GM19468 (cell line): ENCODE measurements at regions not wholly inside any gene's neighbourhood (a gene's known extent, or its start where the extent isn't known, plus 50 kb on each side); places are given as distances from the start of the nearest gene placed in this dataset.

Experiments used
- ATAC-seq: cut with Tn5 transposase; IDR thresholded peaks from one replicate; pipeline ENCODE4 v1.9.1; 2021; ENCODE audit warnings: mild to moderate bottlenecking, moderate library complexity, moderate number of reproducible peaks; ENCODE audit not compliant: unreplicated experiment; ENCODE audit errors: extremely low read depth

DNA sequence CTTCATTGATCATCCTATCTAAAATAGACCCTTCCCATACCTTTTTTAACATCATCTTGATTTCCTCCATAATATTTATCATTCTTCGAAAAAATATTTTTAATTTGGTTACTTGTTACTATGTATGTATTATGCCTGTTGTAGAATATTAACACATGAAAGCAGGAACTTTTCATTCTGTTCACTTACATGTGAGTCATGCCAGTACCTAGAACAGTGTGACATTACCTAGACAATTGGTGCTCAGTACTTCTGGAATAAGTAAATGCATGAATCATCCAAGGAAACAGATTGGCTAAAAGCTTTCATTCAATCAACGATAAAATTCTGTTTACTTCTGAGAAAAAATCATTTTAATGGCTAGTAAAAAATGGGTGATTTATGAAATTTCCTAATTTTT lies 76.4 kb downstream of the CXXC4 start:
- ATAC-seq: no peak

DNA sequence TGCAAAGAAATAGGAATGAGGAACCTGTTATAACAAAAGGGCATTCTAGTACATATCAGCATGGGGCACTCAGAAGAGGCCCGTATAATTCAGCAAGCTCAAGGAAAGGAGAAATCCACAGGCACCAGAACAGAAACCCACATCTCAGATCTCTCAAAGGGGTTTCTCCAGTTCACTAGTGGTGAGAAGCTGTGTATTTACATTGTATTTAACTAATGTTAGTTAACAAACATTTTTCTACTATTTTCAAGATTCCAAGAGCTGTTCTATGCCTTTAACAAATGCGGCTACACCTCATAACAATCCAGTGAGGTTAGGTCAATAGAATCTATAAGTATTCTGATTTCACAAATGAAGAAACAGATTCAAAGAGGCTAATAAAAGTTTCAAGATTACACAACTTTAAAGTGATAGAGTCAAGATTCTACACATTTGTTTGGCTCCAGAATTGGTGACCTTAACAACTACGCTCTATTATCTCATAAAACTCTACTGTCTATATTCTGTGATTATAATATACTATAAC lies 77.3 kb downstream of the CXXC4 start:
- ATAC-seq: no peak

DNA sequence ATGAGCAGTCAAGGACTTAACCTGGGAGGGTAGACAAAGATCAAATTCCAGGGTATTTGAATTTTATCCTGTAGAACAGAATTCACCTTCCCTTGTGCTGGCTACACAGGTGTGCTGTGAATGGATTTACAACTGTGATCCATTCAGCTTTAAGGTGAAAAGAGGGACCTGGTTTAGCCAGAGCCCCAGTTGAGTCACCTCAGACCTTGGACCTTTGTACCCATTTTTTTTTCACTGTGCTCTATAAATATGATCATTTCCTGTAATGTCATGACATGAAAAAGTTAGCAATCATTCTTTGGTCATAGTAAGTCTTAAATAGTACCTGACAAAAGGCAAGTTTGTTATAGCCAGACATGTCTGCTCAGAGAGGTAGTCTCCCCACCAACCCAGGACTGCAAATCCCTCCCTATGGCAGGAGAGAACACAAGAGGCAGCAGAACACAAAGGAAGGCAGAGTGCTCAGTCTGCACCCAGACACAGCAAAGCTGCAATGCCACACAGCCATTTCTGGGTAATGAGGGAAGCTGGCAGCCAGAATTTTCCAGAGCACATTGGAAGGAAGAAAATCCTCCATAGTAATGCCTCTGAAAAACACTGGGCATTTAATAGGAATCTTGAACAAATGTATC lies 77.9 kb downstream of the CXXC4 start:
- ATAC-seq: no peak

DNA sequence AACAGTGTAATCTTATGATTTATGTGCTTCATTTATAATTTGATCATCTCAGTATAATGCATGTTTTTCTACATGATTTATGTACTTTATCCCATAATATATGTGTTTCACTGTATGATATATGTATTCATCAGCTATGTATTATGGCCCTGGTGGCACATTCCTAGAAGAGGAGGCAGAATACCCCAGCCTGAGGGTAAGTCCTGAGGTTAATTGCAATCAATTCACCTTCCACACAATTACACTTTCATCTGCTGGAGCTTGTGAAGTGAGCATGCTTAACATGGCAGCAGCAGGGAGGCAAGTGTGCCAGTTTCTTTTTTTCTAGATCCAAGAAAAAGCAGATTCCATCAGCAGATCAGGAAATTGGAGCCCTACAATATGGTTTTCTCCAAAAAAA lies 81.2 kb downstream of the CXXC4 start:
- no peak for ATAC-seq

DNA sequence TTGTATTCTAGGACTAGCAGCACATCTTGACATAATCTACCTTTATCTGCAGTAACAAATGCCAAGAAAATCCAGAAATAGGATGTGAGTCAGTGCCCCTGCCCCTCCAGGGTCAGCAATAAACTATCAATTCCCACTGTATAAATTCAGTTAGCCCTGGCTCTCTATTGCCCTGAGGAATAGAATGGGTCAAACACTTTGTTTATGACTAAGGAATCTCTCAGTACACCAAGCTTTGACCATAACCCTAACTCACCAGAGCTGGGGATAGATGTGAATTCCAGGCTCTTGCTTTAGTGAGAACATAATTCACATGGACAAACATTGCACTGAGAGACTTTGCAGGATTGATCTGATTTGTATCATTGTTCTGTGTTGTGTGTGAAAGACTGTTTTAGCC lies 82.3 kb downstream of the CXXC4 start:
- no peak for ATAC-seq

DNA sequence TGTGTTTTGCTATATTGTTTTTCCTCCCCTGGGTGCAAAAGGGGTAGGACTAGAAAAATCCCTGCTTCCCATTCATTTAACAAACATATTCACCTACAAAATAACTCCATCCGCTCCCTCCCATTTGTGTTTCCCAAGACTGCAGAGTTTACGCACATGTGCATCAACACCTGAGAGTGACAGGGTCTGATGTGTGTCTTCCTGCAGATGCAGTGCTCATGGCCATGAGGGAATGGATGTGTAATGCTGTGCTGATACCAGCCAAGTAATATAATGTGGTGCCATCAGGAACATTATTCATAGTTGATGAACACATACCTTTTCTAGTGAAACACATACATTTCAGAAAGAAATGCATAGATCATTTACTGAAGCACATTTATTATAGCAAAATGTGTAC lies 83.2 kb downstream of the CXXC4 start:
- no peak for ATAC-seq

DNA sequence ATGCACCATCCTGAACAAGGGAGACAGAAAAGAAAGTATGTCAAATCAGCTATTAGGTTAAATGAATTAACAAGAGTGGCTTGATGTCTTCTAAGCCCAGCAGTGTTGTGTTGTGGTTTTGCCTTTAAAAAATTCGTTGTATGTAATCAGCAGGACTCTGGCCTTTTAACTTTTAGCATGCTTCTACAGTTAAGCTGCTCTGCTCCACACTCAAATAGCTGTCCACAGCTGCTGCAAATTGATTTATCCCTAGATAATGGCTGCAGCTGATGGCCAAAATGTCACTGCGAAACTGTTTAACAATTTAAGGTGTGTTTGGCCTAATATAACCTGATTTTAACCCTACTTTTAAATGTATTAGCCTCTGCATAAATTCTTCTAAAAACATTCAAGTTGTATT lies 85.8 kb downstream of the CXXC4 start:
- no peak for ATAC-seq

DNA sequence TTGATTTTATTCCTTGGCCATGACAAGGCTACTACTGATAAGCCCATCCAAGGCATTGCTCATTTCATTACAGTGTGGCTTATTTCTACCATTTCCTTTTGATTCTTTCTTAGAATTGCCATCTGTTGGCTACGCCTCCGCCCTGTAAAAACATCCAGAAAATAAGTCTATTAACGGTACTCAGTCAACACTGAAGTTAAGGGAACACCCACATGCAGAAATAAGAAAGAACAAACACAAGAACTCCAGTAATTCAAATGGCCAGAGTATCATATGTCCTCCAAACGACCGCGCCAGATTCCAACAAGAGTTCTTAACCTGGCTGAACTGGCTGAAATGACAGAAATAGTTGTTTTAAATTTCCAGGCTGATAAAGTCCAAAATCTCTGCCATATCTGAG lies 90.3 kb downstream of the CXXC4 start:
- no peak for ATAC-seq

DNA sequence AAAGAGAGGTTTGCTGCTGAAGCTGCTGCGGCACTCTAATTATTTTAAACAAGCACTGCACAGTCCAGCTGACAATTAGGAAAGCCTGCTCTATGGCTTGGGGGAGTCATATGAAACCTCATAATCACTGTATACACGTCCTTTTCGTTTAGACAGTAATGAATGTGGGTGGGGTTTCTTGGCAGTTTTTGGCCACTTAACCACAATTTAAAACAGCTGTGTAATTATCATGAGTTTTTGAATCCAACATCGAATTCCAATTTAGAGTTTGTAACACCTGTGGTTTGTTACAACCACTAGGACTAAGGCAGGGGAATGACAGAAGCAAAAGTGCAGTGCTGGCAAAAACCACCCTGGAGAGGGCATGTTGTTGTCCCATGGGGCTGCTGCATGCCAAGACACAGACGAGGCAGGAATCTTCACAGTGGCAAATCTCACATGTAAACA lies 99.5 kb downstream of the CXXC4 start:
- ATAC-seq: no peak

DNA sequence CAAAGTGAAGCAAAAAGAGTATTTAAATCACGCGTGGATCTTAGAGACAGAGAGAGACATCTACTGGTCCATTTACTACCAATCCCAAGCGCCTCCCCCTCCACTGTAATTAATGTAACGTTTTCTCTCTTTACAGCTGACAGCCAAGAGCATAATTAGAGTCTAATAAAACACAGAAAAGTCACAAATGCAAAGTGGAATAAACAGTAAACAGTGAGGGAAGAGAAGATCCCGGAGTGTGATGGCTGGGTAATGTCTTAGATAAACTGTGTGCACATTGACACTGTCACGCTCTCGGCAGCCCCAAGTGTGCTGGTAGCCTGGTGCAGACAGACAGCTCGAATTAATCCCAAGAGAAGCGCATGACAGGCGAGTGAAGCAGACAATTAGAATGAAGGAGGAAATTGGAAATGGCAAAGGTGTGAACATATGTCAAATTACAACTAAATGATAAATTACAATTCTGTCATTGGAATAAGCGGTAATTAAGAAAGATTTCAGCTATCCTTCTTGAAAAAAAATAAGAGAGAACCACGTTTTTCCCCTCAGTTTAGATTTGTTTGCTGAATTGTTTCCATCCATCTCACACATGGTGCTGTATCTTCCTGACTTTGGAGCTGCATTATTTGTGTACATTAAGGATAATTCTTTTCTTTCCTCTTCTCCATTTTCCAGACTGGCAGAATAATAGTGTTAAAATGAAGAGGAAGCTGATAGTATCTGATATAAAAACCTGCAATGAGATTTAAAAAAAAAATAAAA lies 100.1 kb downstream of the CXXC4 start:
- ATAC-seq: no peak

DNA sequence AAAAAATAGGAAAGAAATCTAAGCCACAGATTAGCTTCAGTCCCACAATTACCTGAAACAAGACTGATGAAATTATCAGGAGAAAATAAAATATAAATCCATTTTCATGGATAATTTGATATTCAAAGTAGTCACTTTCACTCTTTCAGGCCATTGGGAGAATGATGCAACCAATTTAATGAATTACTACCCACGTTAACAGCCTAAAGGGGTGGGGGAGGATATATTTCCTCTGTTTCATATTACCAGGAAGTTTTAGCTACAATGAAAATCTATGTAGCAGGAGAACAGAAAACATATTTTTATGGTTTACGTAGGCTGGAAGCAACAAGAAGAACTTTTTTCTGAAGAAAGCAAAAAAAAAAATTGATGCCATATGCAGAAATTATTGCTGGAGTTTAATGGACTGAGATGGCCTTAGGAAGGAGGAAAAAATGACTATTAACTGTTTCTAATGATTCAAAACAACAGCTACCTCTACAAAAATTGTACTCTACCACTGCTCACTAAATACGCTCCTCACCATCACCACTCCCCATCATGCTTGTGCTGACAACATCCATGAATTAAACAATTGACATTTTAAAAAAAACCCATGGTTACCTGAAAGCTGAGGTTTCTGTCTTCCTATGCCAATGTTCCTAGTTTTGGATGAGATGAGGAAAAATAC lies 100.9 kb downstream of the CXXC4 start:
- ATAC-seq: no peak

DNA sequence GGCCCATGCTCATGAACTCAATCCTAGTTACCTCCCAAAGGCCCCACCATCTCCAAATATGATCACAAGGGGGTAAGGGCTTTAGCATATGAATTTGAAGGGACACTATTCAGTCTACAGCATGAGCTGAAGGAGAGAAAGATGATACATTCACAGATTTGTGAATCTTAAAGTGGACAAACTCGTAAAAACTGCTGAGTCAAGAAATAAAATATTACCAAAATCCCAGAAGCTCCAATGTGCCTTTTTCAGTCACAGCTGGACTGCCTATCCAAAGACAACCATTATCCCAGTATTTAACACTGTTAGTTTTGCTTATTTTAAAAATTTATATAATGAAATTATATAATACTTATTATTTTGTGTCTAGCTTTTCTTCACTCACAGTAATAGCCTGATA lies 109.0 kb downstream of the CXXC4 start:
- no peak for ATAC-seq

DNA sequence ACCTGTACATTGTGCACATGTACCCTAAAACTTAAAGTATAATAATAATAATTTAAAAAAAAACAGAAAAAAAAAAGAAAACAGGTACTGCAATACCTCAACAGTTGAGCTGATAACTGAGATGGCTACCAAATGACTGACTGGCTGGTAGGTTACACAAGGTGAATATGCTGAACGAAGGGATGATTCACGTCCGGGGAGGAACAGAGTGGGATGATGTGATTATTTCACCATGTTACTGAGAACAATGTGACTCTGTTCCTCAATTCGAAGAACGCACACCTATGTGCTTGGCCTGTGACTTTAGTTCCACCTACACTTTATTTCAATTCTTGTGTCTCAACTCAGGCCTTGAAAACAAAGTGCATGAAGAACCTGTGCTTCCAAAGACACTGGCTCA lies 111.7 kb downstream of the CXXC4 start:
- ATAC-seq: no peak

DNA sequence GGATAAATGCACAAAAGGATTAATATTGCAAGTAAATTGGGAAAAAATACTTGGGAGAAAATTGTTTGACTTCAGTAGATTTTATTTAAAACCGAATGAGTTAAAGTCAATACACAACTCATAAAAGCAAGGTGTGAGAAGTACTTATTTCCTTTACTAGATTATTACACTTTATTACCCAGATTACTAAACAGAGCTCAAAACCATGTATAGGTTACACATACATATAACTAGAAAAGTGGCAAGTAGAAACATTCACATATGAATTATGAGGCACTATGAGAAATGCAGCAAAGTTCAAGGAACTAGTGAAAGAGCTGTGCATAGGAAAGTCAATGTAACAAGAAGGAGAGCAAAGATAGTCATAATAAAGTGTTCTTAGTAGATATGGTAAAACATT lies 113.0 kb downstream of the CXXC4 start:
- ATAC-seq: no peak

DNA sequence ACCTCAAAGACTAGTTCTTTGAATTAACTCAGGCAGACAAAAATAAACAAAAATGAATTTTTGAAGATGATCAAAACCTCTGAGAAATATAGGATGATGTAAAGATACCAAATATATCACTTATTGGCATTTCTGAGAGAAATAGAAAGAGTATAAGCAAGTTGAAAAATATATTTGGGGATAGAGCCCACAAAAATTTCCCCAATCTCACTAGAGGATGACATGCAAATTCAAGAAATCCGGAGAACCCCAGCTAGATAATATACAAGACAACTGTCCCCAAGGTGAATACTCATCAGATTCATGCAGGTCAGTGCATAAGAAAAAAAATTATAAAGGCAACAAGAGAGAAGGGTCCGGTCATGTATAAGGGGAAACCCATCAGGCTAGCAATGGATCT lies 129.1 kb downstream of the CXXC4 start:
- ATAC-seq: no peak

DNA sequence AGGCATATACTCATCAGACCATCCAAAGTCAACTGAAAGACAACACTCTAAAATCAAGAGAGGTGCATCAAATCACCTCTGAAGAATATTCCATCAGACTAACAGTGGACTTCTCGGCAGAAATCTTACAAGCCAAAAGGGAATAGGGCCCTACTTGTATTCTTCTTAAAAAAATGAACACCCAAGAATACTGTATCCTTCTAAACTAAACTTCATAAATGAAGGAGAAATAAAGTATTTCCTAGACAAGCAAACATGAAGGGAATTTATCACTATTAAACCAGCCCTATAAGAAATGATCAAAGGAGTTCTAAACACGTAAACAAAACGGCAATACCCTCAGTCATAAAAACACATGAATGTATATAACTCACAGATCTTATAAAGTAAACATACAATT lies 141.2 kb downstream of the CXXC4 start:
- no peak for ATAC-seq

DNA sequence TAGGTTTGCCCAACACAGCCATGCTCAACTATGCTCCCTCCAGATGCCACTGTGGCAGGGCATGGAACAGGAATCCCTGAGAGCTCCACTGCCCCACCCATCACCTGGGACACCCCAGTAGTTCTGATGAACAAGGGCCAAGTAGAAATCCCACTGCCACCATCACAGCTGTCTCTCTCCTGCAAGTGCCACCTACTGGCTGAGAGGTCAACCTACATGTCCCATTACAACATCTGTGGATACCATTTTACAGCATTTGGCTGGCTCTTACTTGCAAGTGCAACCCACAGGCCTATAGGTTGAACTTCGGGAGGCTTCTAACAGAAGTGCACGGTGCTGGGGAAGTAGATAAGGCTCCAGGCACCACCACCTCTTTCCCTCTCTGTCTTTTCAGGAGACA lies 142.5 kb downstream of the CXXC4 start:
- no peak for ATAC-seq

DNA sequence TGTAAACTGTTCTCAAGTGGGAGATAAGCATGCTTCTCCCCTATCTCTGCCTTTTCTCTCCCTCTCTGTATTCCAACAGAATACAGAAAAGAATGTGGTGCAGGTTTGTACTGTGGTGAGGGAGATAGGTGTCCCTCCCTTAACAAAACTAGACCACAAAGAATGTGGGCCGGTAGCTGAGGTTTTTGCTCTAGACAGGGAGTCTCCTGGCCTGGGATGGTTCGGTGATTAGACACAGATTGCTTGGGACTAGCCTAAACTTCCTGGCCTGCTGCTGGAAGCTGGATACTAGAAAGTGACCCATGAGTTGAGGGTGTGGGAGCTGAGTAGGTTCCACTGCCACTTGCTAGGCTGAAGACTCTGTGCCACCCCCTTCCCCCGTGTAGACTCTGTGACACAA lies 143.0 kb downstream of the CXXC4 start:
- no peak for ATAC-seq

DNA sequence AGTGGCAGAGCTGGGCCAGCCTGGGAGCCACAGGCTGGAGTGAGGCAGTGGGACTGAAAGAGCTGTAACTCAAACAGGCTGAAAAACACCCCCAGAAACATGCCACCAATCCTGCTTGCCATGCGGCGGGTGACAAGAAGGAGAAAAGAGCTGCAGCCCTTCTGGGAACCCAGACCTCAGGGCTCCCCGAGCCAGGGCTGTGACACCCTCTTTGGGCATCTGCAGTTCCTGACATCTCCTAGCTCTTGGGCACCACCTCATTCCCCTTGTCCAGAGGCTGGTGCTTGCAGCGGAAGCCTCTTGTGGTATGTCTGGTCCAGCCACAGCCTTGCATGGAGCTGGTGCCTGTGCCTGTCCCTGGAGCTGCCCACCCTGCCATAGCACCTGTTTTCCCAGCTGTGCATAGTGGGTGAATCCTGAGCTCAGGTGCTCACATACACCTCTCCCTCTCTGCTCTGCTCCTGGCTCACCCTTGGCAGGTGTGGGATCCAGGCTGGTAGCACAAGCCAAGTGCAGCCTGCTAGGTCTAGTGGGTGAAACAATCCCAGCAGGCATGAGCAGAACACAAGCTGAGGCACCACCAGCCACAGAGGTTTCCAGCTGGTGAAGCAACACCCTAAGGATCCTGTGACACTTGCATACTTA lies 149.0 kb downstream of the CXXC4 start:
- ATAC-seq: no peak

DNA sequence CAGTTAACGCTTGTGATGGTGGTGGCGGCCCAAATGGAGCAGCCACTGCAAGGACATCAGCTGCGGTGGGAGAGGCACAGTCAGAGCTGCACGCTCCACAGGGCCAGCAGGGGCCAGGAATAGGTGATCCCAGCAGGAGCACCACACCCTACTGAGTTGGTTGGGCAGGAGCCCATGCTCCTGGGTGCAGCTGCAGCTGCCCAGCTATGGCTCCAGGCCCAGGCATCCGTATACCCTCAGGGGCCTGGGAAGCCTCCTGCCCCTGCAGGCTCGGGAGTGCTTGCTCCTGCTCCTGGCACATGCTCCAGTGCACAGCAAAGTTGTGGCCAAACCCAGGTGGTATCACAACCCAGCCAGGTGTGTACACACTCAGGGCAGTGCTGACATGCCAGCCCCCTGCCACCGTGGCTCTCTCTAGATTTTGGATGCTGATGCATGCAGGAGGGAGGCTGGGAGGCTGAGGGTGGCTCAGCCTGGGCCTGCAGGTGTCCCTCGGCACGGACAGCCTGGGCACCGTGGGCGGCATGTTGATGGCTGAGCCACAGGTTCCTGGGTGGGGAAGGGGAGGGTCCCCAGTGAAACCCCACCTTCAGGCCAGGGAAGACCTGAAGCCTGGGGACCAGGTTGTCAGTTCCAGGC lies 150.2 kb downstream of the CXXC4 start:
- no peak for ATAC-seq
